GM21390 (cell line): ENCODE measurements at regions not wholly inside any gene's neighbourhood (a gene's known extent, or its start where the extent isn't known, plus 50 kb on each side); places are given as distances from the start of the nearest gene placed in this dataset.
"Not testable (repeated sequence)": the region's sequence is repeated elsewhere in the genome, so short reads cannot be mapped to it uniquely, and the experiment has no call there.

Experiments used
- ATAC-seq: cut with Tn5 transposase; IDR thresholded peaks from one replicate; pipeline ENCODE4 v1.9.1; 2021; ENCODE audit not compliant: unreplicated experiment

DNA sequence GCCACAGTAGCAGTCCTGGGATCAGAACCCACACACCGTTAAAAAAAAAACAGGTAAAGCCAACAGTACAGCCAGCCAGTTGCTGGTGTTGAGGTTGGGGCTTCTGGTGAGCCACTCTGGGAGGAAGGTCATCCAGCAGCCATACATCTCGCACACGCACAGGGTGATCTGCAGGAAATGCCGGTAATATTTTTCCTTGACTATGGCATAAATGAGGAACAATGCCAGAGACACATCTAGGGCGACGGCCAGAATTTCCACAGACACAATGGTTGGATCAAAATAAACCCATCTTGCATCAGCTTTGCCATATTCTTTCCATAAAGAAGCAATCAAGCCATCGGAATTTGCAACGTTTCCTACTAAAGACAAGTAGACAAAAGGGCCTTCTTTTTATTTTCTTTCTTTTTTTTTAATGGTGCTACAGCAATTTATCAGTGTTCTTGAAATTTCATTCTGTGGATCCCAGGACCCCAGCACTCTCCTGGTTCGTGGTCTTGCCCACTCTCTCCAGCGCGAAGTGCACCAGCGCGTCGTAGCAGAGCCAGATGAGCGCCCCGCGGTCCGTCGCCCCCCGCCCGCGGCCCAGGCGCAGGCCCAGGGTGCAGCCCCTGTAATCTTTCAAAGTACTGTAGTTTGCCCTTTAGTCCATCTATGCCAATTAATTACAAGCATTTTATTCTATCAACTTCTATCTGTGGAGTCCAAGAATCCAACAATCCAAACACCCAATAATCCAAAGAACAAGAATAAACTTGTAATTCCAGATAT, 861.0 kb downstream of the CDH11 start:
- not testable (repeated sequence) for ATAC-seq

DNA sequence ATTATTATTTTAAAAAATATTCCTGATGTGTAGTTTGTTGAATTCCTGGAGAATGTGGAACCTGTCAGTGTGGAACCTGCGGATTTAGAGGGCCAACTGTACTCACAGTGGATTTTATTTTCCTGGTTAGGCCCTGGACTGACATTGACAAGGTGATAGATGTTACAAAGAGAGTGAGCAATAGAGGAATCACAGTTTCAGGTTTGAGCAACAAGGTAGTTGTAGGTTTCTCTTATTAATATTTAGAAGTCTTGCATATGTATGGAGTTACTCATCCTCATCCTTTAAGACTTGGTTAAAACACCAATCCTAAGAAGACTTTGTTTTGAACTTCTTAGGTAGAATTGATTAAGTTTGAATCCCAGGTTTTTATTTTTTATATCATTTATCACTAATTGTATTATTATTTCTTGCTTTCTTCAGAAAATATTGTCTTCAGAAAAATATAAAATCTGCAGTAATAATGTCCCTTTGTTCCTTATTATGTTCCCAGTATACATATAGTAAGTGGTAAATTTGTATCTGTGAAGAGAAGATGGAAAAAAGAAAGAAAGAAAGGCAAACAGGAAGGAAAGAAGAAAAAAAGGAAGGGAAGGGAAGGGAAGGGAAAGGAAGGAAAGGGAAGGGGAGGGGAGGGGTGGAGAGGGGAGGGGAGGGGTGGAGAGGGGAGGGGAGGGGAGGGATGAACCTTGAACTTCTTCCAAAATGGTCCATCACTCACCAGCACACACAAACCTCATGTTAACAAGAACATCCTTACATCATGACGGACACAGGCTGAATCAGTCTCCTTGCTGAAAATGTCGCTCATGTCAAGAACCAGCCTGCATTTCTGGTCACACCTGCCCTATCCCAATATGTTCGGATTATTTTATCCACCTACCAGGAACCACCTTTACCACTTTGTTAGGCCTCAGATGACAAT, 867.2 kb downstream of the CDH11 start:
- no peak for ATAC-seq

DNA sequence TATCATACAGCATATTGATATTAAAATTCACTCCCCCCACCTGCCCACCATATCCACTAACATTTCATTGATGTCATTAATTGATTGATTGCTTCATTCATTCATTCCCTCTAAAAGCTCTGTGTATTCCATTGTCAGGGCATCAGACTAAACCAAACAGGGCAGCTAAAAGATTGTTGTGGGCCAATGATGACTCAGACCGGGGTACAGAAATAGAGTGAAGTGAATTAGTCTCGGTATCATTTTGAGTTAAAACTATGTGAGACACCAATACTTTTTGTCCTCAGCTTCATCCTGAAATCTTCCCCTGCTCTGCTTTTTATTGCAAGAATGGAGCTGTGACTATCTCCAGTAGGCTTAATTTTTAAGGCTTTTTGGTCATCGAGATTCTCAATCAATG, 868.3 kb downstream of the CDH11 start:
- no peak for ATAC-seq

DNA sequence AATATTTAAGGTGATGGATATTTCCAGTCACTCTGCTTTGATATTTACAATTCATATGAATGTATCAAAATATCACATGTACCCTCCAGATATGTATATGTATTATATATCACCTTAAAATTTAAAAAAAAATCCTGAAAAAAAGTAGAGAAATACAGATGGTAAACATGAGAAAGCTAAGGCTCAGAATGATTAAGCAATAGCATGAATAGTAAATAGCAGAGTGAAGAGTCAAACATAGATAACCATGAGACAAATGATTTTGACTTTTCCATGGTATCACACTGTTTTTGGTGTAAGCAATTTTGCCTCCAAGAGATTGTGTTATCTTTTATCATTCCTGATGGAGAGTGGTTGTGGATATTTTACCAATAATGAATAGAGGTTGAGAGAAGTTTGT, 868.8 kb downstream of the CDH11 start:
- ATAC-seq, result no peak

DNA sequence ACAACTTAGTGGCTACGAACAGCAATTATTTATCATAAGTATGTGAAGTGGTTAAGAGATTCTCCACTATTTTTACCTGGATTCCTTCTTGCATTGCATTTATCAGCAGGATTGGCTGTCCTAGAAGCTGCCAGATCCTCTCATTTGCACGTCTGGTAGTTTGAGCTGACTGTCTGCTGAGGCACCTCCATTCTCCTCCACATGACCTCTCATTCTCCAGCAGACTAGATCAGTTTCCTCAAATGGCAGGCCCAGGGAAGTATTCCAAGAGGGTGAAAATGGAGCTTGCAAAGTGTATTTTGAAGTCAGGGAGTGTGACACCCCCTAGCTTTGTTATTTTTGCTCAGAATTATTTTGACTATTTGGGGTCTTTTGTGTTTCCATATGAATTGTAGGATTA, 870.1 kb downstream of the CDH11 start:
- ATAC-seq, result no peak

DNA sequence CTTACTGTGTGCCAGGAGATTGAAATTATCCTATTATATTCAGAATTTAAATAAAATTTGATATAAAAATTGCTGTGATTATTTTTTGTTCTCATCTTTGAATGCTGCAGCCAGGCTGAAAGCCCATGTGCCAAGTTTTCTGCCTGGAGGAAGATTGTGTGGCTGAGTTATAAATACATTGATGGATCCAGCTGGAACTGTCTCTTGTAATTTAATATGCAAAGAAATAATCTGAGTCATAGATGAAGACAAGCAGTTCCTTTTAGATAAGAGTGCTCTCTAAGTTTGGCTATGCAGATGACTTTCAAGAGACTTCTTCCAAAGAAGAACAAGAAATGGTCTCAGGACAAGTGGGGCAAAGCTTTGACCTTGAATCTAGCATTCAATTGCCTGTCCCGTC, 871.0 kb downstream of the CDH11 start:
- no peak for ATAC-seq

DNA sequence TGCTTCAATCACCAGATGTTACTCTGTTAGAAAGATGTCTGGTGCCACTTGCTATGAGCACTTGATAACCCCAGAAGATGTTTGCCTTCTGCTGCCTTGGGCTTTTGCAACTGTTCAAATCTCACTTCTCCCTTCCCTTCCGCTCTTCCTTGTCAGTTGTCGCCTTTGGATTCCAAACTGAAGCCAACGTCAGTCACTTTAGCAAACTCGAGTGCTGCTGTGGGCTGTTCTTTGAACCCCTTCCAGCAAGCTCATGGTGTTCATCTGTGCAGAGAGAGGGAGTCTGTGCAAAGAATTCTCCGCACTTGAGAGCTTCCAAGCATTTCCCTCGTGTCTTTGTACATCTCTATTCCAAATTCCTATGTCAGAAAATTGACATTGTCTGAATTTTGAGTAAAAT, 879.4 kb downstream of the CDH11 start:
- ATAC-seq, result no peak

DNA sequence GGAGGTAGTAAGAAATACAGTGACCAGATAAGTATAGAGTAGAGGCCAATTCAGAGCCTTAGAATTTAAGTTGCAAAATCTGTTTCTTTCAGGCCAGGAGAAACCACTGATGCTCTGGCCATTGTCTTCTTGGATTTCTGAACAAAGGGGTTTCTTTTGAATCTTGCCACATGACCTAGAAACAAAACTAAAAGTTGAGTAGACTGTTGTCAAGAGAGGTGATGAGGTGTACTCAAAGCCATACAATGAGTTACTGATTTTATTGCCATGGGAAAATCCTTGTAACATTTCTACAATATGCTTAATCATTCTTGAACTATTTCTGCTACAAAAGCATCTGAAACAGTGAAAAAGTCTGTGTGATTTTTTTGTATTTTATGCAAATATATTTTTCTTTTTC, 881.3 kb downstream of the CDH11 start:
- ATAC-seq, result no peak

DNA sequence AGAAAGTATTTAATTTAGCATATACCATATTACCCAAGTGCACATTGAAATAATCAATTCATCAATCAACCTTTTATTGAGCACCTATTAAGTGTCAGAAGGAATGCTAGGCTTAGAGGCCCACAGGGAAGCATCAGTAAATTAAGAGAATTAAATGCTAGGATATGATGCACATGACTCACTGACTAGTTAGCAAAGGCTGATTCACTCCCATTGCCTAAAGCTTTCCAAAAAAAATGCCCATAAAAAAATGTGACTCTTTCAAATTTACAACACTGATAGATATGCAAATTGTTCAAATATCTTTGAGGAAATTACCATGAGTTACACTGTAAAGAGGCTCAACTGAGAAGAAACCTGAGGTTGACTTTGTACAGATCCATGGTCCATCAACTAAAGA, 883.3 kb downstream of the CDH11 start:
- no peak for ATAC-seq

DNA sequence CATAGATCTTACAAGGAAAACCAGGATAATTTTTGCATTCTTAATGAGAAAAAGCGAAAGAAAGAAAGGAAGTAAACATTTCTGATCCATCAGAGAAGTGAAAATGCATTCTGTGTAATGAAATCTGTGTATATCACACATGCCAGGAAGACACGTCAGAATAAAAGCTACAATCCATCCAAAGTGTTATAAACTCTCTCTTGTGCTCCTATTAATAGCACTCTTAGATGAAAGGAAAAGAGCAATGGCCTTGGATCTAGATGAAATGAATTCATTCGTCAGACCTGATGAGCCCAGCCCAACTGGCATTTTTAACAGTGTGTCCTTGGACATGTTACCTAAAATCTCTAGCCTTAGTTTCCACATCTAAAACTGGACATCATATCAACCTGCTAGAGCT, 885.5 kb downstream of the CDH11 start:
- ATAC-seq, result no peak

DNA sequence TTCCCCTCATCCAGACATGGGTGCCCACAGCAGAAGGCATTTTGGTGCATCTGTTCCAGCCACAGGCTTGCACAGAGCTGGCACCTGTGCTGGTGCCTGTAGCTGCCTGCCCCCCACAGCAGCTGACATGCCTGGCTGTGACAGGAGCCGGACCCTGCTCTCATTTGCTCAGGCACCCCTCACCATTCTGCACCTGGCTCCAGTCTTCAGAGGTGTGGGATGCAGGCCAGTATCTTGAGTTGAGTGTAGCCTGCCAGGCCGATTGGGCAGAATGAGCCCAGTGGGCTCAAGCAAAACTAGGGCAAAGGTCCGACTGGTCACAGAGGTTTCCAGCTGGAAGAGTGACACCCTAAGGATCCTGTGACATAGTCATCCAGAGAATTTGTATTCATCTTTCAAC, 887.7 kb downstream of the CDH11 start:
- ATAC-seq, result no peak

DNA sequence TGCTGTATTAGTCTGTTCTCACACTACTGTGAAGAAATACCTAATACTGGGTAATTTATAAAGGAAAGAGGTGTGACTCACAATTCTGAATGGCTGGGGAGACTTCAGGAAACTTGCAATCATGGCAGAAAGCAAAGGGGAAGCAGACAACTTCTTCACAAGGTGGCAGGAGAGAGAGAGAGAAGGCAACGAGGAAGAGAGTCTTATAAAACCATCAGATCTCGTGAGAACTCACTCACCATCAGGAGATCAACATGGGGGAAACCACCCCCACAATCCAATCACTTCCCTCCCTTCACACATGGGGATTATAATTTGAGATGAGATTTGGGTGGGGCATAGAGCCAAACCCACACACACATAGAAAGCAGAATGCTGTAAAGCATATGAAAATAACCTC, 896.2 kb downstream of the CDH11 start:
- no peak for ATAC-seq

DNA sequence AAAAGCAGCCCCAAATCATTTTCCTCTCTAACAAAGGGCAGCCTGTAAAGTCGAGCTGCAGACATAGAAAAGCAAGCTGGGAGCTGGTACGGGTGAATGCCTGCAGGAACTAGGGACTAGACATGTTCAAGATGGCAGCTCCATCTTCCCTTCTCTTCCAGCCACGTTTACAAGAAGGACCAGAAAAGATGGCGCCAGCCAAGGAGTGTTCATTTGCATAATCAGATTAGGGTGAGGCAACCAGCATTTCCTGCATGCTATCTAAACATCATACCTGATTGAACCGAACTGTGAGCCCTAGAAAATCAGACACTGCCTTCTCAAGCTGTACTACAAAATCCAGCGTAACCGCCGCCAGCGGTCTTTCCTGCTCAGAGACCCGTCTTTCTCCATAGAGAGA, 896.8 kb downstream of the CDH11 start:
- ATAC-seq, result no peak

DNA sequence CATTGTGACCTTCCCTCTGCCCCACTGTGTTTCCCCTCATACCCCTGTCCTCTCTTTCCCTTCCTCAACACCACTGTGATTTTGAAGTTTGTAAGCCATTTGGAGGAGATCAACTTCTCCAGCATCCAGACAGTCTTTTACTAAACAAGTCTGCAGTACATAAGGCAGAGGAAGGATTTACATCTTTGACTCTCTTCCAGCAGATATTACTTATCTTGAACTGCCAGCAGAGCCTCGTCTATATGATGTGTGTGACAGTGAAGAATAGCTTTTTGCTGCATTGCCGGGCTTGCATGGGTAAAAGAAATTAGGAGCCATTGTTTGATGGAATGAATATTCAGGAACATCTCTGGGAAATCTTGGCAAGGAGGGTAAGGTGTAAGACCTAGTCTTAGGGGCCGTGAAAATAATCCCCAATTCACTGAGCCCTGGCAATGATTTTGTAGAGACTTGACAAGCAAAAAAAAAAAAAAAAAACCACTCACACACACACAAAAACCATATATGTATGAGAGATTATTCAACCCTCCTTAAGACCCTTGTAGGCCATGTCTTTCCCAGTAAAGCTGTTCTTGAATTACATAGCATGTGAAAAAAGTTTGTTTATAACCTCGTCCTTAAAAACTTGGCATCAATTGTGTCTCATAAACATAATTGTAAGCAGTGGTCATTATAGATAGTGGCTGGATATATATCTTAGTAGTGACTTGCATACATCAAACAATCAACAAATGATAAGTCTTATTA, 903.9 kb downstream of the CDH11 start:
- ATAC-seq, result no peak

DNA sequence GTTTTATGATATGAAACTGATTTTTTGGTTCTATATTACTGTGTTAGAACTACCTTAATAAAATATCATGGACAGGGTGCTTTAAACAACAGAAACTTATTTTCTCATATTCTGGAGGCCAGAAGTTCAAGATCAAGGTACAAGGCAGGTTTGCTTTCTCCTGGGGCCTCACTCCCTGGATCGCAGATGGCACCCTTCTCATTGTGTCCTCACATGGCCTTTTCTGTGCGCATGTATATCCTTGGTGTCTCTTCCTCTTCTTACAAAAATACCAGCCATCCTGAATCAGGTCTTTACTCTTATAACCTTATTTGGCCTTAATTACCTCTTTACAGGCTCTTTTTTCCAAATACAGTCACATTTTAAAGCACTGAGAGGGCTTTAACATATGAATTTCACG, 906.1 kb downstream of the CDH11 start:
- ATAC-seq, result no peak

DNA sequence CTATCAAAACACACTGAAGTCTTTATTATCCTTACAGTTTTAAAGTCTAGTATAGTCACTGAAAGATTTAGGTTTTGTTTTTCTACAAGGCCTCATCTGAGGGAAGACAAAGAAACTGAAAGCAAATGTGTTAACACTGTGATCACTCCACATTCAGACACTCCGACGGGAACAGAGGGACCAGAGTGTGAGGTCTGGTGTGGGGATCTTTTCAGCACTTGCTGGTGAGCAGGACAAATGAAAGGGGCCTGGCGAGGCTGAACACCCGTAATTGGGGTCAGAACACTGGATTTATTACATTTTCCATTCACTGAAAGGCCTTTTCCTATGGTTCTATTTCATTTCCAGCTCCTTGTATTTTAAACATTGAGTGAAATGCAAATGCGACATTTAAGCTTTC, 910.5 kb downstream of the CDH11 start:
- no peak for ATAC-seq

DNA sequence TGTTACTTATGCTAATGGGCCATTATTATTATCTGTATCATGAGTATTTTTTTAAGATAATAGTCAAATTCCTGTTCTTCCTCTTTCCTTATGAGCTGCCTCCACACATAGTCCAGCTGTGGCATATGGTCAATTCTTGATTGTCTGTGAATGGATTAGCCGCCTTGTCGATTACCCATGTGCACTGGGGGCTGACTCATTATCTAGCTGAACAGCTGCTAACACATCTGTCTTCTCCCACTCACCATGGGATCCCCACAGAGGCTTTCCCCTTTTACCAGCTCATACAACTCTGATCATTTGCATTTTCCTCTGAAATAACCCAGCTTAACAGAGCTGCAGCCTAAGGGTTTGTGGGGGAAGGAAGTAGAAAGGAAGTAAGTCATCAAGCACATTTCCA, 915.0 kb downstream of the CDH11 start:
- no peak for ATAC-seq

DNA sequence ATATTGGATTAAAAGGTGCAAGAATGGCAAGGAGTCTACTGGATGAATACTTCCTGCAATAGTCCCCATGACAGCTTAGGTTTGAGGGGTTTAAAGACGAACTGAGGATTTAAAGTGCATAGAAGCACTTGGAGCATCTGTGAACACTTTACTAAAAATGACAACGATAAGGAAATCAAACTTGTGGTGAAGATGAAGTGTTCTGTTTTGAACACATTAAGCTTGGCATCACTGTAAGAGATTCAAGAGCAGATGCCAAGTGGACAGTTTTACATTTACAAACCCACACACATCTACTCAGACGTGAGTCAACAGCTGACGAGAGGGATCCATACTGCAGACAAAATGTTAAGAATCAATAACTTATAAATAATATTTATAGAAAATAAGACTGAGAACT, 918.7 kb downstream of the CDH11 start:
- ATAC-seq, result no peak

DNA sequence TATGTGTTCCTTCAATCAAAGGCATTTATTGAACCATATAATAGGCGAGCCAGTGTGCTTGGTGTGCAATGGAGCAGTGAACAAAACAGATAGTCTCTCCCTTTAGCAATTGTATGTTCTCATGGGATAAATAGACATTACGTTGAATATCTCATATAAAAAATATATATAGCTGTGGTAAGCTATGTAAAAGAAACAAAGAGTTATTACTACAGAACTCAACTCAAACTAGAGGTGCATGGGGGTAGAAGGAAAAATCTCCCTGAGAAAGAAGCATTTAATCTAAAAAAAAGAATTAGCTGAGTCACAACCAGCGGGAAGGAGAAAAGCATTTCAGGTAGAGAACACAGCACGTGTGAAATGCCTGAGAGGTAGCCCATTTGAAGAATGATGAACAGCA, 919.3 kb downstream of the CDH11 start:
- ATAC-seq, result no peak

DNA sequence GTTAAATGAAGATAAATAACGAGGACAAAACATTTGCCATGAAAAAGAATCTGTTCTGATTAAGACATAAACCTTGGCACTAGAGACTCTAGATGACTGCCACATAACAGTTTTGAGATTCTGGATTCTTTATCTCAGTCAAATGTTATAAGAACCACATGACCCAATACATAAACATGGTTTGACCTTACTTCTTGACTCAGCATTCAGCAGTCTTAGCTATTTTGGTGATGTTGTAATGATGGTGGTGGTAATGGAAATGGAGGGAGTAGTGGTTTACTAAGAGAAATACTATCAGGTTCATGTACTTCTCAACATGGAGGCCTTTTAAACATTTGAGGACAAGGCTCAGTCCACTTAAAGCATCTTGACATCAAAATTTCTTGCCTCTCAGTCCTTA, 925.4 kb downstream of the CDH11 start:
- no peak for ATAC-seq

DNA sequence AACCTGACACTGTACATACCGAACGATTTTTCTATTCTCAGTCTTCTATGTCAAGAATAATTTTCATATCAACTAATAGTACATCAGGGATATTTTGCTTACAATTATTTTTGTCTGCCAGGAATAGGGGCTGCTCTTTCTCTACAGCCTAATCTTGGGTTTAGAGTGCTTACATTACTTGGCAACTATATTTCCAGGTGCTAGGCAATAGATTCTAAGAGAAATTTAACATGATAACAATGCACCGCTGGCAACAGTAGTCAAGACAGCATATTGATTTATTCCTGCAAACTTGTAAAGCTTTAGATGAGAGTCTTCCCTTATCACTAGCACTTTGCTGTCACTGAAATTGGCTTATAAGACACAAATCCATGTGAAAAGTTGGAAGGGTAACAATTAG, 935.9 kb downstream of the CDH11 start:
- no peak for ATAC-seq

DNA sequence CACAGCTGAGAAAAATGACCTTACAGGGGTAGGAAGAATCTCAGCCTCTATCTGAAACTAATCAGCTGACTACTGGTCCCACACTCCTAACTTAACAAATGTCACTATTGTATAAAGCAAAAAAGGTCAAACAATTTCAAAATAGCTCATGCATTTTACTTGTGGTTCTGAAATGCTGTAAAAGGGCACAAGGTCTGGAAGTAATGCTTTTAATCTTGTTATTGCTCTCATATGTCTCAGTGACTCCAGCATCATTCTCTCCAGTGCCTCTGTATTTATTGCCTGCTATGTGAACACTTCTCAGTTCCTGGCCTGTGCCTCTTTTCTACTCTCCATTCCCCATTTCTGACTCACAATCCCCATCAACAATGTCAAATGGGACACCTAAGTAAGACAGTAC, 937.7 kb downstream of the CDH11 start:
- ATAC-seq, result no peak
